GM18508 (cell line): ENCODE measurements at regions not wholly inside any gene's neighbourhood (a gene's known extent, or its start where the extent isn't known, plus 50 kb on each side); places are given as distances from the start of the nearest gene placed in this dataset.

ENCODE experiments used
- ATAC-seq: cut with Tn5 transposase; IDR thresholded peaks from one replicate; pipeline ENCODE4 v1.9.1; 2021; ENCODE audit warnings: moderate number of reproducible peaks; ENCODE audit not compliant: insufficient read depth, unreplicated experiment

DNA sequence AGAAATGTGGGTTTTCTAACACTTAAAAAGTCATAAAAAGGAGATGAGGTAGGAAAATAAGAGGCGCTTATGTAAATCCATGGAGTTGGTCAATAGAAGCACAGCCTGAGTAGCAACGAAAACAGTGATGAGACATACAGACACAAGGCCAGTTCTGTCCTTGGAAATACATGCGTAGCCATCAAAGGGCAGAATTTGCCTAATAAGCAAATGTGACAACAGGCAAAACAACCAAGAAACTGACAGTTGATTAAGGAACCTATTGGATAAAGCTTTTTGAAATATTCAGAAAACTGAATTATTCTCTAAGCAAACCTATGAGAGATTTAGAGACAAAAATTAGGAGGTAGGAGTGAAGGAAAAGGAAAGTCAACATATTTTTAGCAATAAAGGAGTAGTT is 586.3 kb downstream of the PLCL1 start:
- ATAC-seq, result no peak

DNA sequence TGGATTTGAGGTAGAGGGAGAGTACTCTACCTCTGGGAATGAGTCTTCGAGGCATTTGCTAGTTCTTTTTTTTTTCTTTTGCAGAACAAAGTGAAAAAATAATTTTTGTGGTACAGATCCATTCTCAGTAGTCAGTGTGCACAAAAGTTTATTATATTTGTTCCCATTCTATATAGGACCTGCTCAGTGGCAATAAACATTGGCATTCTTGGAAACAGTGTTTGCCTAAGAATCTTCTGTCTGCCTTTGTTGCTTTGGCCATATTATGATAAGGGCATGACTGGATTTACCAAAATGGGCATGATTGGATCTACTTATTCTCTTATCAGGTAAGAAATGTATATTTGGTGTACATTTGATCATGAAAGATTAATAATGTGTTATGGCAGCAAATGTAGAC is 583.3 kb downstream of the PLCL1 start:
- no peak for ATAC-seq

DNA sequence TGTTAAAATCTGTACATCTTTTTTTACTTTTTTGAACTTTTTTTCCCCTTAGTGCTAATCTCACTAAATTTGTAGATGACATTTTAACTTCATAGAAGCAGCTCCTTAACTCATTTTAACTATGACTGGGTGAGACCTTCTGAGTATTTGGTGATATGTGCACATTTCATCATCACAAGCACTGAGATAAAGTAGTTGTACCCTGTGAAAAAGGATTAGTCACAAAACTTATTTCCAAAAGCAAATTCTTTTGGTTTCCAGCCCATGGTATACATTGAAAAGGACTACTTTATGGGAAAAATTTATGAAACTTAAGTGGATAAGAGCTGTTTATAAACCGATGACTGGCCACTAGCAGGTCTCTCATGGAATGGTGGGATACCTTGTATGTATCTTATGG is 581.5 kb downstream of the PLCL1 start:
- no peak for ATAC-seq

DNA sequence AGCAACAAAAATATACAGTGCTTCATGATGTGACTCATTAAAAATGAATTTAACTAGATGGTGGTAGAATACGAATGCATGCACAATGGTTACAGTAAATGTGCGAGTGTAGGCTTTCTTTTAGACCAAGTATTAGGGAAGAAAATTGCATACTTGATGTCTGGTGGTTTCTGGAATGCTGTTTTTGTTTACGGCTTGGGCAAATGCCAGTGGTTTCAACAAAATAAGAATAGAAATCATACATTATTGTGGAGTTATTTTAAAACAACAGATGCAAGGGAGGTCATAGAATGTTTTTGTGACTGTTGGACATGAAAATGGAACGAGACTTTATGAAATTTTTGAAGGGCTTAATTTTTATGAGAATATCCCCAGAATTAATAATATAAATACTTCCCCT is 580.9 kb downstream of the PLCL1 start:
- ATAC-seq, result no peak

DNA sequence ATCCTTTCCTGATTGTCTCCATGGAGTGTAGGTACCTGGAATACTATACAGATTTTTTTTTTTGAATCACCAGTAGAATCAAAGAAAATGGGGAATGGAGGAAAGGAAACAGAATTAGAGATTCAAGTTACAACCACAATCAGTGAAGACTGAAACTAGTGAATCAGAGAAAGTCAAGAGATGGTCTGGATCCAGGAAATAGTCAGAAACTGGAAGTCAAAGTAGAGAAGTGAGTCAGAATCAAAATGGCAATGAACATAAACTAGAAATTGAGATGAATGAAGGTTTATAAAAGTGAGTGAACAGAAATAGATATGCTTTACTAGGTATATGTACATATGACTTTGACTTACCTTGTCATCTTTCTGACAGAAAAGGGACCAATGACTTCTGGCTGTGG is 579.0 kb downstream of the PLCL1 start:
- no peak for ATAC-seq

DNA sequence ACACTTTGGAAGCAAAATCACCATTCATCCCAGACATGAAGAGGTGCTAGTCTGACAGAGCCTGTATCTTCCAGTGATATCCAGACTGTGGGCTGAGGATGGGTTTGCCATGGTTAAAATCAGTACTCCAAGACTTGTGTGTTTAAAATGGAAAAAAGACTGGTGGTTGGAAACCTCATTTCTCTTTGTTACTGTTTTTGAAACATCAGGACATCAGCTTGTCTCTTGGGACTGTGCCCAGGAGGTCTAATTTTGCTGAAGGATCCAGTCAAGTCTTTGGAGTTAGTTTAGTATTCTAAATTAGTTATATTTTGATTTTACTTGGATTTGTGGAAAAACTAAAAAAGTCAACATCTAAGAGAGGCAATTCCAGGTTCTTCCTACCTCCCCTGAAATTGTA is 578.4 kb downstream of the PLCL1 start:
- ATAC-seq, result no peak

DNA sequence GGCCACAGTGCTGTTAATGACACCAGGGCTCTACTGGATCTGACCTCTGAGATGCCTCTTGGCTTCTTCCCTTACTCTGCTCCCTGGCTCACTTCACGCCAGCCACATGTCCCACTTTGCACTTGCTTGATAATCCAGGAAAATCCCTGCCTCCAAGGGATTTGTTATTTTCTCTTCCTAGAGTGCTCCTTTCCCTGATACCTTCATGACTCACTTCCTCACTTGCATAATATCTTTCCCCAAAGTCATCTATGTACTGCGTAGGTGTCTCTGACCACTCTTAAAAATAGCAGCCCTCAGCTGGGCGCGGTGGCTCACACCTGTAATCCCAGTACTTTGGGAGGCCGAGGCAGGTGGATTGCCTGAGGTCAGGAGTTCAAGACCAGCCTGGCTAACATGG is 572.3 kb downstream of the PLCL1 start:
- no peak for ATAC-seq

DNA sequence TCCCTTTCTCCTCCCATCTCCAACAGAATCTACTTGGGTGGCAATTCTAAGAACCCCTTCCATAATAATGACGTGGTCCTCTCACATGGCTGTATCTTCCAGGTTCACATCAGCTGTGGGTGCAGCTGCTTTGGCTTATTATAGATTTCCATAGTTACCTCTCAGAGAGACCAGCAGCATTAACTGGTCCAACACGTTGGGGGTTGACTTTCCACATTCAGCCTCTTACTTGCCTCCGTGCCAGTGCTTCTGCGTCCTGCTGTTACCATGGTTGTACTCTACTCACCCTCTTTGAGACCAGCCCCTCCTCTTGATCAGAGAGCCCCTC is 570.7 kb downstream of the PLCL1 start:
- no peak for ATAC-seq

DNA sequence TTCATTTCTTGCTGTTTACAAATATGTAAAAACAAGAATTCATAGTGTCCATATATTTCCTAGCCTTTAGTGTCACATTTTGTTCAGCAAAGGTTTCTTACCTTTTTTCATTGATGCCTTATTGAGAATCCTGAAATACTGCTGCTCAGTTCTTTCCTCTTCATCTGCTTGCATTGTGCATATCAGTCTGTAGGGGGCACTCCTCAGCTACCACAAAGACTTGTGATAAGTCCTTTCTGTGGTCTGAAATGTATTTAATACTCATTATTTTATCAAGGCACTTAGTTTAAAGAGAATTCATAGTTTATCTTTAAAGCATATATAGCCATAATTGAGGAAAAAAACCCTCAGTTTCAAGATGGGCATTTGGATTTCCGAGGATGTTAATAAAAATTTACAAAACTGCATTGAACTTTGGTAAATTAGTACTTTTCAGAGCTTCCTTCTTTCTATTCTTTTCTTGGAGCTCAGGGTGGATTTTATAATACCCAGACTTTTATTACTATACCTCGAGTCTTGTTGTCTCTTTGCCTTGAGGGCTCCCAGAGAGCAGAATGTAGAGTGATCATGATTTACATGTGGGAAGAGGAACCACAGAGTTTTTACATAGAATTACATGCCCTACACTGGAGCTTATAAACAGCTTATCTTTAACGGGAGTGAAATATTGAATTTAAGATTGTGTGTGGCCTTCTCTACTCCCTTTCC is 570.1 kb downstream of the PLCL1 start:
- no peak for ATAC-seq

DNA sequence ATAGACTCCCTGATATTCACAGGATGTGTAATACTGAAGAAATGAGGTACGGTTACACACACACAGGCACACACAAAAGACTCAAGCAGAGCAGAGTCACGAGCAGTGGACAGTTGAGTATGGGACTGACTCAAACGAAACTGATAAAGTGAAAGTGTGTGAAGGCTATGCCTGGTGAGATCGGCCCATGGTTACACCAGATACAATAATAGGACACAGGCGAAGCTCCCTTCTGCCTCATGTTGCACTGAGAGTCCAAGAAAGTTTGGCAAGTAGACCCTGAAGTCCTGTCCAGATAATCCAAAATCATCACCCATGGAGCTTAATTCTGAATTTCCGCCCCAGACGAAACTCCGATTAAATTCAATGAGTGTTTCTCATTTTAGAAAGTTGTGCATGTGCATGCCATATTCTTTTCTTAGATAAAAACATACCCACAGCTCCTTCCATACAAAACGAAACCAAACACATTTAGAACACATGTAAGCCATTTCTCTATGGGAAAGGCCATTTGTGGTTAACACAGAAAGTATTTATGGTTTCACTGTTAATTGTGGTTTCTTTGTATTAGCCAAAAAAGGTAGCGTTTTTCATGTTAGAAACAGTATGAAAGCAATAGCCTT is 567.6 kb downstream of the PLCL1 start:
- ATAC-seq, result peak; percentile 91

DNA sequence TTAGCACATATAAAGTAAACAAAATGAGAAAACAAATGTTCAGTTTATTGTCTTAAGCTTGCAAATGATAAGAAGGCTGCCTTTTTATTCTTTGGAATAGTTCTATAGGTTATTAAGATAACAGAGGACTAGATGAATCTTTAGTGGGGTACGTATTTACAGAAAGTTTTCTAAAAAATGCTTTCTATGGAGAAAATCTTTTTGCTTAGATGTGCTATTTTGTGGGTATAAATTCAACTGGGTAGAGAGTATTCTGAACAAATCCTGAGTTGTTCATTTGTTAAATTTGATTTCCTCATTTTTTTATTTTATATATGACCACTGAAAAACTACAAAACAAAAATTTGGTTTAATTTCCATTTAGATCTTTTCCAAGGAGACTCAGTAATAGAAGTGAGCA is 566.9 kb downstream of the PLCL1 start:
- ATAC-seq, result no peak

DNA sequence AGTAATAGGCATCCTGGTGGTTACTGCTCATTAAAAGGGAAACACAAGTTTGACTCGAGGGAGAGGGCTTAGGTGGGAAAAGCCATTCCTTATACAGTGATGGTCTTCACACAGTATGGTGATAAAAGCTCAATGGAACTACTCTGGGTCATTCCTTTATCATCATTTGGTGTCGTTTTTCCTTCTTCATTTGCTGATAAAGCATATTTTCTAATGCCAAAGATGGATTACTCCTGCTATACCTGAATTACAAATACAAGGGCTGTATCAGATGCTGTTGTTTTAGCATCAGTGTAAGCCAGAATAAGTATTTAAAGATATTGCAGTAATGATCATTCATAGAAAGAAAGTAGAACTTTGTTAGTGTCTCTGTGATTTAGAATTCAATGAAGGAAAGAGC is 563.7 kb downstream of the PLCL1 start:
- no peak for ATAC-seq

DNA sequence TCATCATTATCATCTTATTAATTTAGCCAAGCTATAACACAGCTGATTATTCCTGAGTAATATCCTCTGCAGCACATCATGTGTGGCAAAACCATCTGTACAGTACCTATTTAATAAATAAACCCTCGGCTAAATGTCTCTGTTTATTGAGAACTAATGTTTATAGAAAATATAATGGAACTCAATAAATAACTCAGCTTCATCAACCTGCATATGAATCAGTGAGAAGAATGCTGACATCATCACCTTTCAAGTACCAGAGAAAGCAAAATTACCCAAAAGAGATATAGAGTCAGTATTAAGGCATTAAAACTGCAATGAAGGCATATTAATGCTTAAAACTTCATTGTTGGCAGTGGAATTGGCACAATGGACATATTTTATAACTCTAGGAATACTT is 558.3 kb downstream of the PLCL1 start:
- ATAC-seq, result no peak

DNA sequence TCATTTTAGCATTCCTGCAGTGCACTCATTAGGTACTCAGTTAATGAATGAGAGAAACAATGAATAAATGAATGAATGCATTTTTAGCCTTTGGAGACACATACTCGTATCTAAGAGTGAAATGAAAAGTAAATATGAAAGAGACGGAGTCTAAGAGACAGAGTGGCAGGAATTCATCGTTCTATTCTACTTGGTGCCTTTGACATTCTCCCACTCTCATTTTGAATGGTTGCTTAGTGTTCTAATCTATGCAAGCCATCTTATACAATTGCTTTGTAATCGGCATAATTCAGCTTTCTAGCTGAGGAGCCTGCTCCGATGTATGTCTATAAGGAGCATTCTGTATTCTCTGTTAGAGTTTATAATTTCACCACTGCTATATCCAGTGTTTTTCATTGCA is 554.9 kb downstream of the PLCL1 start:
- no peak for ATAC-seq

DNA sequence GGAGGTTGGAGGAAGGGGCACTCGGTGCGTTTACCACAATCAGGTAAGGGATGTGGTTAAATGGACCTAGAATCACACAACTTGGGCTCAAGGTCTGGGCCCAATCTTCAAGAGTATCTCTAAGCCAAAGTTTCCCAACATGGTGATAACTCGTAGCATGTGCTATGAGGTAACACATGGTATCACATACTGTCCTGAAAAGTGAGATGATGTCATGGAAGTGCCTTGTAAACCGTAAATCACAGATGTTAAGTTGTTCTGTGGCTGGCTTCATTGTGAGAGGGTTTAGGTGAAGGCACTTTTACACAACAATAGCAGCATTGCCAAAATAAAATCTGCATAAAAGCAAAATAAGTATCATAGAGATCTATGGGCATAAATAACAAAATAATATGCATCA is 551.8 kb downstream of the PLCL1 start:
- ATAC-seq, result no peak

DNA sequence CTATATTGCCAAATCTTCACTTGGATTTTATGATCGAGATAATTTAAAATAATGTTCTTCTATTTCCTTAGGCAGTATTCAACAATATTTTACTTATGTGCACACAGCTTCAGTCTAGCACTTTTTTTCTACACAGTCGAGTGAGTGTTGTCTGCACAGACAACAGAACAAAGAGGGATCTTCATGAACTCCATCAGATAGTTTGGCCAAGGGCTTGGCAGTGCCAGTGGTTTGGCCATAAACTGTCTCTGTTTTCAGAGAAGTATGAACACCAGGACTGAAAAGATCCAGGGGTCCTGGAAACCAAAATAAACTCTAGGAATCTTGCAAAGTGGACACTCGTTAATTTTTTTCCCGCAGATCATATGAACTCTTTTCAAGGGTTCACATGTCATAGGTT is 547.3 kb downstream of the PLCL1 start:
- no peak for ATAC-seq

DNA sequence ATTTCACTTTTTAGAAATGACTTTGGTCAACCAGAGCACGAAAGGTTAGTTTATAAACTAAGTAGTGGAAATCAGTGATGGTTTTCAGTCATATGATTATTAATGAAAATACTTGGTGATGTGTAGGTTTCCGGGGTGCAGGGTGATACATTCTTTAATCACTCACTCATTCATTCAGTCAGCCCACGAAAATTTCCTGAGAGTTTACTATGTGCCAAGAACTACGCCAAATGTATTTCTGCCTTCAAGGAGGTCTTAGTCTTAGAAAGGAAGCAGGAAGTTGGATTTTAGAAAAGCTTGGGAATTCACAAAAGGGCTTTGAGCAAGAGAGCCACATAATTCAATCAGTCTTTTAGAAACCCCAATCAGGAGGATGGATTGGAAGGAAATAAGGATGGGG is 543.6 kb downstream of the PLCL1 start:
- no peak for ATAC-seq

DNA sequence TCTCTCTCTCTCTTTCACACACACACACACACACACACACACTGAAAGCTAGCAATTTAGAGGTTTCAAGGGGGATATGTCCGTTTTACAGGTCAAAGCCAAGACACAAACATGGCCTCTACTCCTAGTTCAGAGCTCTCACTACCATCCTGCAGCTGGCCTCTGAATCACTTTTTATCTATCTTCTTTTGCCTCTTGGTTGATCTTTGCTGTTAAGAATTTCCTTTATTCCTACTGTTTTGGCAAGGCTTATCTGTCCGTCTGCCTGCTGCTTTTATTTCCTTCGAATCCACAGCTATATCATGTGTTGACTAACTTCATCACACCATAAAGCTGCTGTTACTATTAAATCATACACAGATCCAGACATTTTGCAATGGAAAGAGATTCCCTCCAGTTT is 543.0 kb downstream of the PLCL1 start:
- no peak for ATAC-seq

DNA sequence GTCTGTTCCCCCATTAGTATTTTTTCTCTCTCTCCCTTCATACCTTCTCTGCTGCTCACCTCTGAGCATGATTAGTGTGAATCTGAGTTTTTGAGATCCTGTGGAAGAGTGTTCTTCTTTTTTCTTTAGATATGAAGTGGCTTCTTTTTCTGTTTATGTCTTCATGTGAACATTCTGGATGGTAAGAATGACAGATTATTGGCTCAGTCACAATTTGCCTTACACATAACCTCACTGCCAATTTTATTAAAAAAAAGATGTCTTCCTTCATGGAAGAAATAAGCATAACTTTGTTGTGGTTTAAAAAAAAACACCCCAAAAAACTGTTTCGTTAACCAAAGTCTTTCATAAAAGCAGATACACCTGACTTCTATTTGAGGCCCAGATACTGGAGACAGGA is 539.1 kb downstream of the PLCL1 start:
- ATAC-seq, result no peak

DNA sequence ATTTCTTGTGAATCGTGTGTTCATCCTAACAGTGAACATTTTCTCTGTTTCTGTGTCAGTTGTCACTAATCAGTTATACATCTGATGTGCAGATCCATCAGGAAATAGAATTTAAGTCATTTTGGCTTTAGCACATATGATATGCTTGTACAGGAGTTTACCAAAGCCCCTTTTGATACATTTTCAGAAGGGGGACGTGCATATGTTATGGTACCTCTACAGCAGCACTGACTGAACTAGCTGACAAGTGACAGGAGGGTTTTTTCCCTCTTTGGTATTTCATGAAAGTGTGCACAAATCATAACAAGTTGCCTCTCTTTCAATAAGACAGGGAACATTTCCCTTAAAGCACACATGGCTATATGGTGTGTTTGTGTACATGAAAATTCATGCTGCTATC is 536.5 kb downstream of the PLCL1 start:
- ATAC-seq, result no peak

DNA sequence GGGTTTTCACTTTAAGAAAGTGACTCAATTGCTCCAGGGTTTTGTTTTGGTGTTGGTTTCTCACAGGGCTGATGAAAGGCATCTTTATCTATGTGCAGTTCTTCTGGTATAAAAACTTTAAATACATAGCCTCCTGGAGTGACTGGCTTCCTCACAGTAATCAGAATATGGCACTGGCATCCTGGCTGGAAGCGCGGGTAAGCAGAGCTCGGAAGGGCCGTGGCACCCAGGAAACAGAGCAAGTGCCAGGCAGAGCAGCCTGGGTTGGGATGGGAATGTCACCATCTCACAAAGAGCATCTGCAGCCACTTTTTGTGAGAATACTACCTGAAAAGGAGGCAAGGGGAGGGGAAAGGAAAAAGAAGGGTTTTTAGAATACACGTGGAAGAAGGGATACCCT is 534.7 kb downstream of the PLCL1 start:
- ATAC-seq, result no peak

DNA sequence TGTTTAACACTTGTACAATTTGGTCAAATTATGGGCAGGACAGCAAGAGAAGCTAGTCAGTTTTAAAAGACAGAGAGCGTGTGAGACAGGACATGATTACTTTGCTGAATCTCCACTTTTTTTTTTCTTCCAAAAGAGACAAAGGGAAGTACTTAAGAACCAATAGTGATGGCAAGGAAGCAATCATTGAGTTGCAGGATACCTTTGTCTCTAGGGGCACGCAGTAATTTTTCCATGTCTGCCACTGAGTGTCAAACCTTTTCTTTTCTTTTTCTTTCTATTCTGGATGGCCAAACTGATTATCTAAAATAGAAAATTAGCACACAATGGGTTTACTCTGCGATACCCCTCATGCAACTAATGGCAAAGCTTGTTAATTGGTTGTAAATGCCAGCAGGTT is 533.0 kb downstream of the PLCL1 start:
- ATAC-seq, result no peak

DNA sequence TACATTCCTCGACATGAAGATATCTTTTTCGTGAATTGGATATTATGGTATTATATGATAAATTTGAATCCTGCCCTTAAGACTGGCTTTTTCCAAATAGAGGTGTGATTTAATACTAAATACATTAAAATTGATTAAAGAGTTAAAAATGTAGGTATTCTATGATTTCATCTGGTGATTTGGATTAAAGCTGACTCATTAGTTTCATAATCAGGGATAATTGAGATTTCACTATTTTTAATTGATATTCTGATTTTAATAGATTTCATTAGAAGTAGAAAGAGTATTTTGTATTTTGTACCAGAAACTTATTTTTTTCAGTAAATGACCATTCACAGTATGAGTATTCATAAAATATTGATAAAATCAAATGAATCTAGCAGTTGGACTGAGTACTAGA is 524.1 kb downstream of the PLCL1 start:
- ATAC-seq, result no peak
